Inferior parietal cortex (tissue), 1 donor: ENCODE measurements at regions not wholly inside any gene's neighbourhood (a gene's known extent, or its start where the extent isn't known, plus 50 kb on each side); places are given as distances from the start of the nearest gene placed in this dataset.

Source experiments
- DNase-seq: peaks from one replicate; pipeline ENCODE4 v3.0.0-alpha.2; 2016; ENCODE audit errors: extremely low spot score

DNA sequence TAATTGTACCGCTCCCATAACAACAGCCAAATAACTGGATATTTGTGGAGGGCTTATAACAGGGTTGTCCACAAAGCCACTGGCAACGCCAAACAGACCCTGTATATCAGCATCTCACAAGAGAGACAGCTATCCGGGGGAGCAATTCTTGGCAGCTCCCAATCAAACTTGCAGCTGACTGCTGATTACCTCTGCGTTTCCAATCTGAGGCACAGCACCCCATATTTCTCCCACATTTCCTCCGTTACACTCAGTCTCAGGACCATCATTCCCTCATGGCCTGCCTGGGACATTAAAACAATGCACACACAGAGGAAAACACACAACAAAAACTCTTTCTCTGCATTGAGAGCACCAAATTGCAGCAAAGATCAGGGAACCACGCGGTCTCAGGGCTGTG, 67.8 kb upstream of the SDK1 start:
- no peak for DNase-seq

DNA sequence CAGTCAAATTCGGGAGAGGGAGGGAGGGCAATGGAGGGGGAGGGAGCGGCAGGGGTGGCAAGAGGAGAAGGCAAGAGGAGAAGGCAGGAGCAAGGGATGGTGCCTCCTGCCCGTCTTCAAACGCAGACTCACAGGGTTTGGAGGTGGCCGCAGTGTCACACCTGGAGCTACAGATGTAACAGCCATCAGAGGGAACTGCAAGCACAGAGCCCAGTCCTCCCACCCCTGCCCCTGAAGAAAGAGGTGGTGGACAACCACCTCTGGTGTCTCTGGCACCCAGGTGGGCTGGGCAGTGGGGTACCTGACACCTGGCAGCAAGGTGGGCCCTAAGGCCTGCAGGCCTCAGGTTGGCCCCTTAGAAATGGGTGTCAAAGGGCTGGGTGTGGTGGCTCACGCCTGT, 67.0 kb upstream of the SDK1 start:
- DNase-seq = no peak

DNA sequence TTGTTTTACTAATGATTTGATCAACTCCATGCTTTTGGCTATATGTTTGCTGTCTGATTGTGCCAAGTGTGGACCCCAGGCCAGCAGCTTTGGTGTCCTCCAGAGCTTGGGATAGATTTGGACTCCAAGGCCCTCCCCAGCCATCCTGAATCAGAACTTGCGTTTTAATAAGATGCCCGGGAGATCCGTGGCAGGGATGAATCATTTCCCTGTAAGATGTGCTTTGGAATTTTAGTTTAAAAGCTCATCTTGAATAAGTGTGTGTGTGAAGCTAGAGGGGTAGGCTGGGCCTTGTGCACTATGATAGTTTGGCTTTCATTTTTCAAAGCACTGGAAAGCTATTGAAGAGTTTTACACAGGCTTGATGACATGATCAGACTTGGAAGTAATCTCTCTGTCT, 66.2 kb upstream of the SDK1 start:
- no peak for DNase-seq

DNA sequence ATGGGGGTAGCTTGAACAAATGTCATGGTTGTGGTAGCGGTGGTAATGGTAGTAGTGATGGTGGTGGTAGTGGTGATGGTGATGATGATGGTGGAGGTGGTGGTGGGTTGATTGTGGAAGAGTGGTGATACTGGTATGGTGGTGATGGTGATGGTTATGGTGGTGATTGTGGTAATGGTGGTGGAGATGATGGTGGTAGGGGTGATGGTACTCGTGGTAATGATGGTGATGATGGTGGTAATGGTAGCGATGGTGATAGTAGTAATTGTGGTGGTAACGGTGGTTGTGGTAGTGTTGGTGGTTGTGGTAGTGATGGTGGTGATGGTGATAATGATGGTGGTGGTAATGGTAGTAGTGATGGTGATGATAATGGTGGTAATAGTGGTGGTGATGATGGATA, 65.7 kb upstream of the SDK1 start:
- DNase-seq = no peak

DNA sequence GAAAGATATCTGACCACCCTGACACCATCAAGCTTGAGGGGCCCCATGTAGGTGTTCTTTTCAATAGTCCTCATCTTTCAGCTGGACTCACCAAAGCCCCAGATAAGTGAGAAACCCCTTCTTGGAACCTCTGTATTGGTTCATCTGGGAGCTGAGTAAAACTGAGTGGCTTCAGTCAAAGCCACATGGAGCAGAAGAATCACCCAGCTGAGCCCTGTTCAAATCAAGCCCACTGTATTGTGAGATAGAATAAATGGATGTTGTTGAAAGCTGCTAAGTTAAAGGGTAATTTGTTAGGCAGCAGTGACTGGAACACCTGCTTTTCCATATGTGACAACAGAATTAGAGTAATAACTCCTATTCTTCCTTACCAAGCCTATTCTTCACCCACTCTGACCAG, 64.8 kb upstream of the SDK1 start:
- no peak for DNase-seq

DNA sequence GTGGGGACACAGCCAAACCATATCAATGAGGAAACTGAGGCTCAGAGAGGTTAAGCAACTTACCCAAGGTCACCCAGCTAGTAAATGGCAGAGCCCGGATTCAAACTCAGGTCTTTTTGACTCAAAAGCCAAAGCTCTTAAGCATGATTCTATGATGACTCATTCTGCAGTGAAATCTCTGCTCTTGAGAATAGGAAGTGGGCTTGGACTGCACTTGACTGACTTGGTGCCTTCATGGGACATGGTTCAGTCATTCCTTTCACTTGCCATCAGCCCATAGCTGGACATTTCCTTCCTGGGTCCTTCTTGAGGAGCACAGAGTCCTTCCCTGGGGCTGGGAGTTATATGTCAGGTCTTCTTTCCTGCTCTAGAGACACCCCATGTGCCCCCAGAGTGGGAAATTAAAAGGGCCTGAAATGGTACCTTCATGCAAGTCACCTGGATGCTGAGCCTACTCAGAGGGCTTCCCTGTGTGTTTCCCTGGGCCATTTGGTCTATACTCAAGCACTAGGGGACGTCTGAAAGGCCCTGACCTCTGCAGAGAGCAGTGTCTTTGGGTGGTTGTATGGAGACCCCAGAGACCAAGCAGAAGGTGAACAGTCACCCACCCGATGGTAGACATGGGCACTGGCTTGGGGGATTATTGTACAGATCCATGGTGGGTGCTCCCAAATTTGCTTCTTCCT, 62.4 kb upstream of the SDK1 start:
- no peak for DNase-seq

DNA sequence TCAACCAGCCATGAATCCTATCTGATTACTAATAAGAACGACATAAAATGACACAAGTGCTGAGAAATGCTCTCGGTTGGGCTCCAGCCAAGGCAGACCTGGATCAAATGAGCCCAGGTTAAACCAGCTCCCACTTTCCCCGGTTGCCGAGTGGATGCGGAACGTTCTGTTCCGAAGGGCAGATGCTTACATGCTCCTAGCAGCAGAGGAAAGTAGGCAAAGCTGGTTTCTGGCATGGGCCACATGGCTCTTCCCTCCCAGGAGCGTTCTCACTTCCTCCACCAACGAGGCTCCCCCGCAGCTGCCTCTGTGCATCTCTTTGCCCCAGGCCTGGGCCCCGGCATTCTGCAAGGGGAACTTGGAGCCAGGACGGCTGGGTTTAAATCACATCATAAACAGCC, 61.8 kb upstream of the SDK1 start:
- DNase-seq = no peak

DNA sequence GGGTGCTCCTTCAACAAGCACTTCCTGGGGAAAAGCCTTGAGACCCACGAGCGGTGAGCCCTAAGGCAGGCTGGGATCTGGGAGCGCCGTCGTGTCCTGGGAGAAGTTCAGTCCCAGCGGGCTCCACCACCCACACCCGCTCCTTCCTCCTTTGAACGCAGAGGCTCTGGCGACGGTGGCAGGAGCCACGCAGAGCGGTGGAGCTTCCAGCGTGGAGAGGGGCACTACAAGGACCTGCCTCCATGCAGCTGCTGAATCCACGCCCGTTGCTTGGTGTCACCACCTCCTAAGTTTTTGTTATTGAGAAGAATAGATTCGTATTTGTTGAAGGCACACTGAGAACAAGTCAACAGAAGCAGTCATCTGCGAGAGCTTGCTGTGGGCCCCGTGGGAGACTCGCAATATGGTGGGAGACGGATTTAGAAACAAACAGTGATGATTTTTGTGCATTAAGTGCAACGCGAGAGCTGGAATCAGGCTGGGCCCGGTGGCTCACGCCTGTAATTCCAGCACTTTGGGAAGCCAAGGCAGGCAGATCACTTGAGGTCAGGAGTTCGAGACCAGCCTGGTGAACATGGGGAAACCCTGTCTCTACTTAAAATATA, 60.1 kb upstream of the SDK1 start:
- DNase-seq = no peak

DNA sequence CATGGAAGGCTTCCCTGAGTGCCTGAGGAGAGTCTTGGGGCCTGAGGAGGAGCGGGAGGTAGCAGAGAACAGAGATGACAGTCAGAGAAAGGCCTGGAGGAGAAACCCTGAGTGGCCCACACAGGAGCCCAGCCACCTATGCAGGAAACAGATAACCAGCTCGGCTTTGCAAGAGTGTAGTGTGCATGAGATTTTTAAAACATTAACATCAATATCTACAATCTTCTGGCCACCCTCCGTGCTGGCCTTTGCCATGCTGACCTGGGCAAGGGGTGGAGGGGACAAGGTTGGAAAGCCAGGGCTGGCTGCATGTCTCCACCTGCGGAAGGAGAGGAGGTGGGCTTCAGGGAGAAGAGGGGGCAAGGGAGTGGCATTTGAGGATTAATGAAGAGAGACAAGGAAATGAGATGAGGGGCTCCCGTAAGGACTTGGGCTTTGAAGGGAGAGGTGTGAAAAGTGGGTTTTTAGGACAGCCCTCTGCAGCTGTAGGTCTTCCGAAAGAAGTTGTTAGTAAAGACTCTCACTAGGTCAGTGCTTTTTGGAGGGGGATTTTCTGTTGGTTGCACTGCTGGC, 59.3 kb upstream of the SDK1 start:
- no peak for DNase-seq

DNA sequence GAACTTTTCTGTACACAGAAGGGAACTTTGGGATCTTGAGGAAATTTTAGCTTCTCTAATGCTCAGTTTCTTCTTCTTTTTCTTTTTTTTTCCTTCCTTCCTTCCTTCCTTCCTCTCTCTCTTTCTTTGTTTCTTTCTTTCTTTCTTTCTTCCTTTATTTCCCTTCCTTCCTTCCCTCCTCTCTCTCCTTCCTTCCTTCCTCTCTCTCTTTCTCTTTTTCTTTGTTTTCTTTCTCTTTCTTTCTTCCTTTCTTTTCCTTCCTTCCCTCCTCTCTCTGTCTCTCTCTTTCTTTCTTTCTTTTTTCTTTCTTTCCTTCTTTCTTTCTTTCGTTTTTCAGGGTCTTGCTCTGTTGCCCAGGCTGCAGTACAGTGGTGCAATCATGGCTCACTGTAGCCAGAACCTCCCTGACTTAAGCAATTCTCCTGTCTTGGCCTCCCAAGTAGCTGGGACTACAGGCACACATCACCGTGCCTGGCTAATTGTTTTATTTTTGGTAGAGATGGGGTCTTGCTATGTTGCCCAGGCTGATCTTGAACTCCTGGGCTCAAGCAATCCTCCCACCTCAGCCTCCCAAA, 58.6 kb upstream of the SDK1 start:
- DNase-seq = no peak

DNA sequence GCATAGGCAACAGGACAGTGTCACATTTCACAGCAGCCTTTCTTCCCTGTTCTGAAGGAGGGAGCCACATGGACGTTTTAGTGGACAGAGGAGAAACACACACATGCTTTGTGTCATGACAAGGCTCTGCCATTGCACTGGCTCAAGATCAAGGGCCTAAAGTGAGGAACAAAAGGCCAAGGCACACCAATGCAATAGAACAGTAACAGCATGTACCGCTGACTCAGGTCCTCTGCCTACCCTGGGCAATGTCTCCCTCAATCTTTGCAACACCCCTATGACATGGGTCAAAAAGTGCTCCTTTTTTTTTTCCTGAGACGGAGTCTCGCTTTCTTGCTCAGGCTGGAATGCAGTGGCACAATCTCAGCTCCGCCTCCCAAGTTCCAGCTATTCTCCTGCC, 57.8 kb upstream of the SDK1 start:
- DNase-seq = no peak

DNA sequence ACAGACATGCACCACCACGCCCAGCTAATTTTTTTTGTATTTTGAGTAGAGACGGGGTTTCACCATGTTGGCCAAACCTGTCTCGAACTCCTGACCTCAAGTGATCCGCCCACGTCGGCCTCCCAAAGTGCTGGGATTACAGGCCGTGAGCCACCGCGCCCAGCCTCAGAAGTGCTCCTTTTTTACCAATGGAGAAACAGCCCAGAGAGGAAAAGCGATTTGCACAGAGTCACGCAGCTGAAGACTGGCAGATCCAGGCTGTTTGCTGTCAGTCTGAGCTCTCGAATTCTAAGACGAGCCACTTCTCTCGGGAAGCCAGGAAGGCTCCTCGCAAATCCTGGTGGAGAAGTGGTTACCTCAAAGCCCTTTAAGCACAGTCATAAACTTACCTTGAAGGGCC, 57.4 kb upstream of the SDK1 start:
- no peak for DNase-seq

DNA sequence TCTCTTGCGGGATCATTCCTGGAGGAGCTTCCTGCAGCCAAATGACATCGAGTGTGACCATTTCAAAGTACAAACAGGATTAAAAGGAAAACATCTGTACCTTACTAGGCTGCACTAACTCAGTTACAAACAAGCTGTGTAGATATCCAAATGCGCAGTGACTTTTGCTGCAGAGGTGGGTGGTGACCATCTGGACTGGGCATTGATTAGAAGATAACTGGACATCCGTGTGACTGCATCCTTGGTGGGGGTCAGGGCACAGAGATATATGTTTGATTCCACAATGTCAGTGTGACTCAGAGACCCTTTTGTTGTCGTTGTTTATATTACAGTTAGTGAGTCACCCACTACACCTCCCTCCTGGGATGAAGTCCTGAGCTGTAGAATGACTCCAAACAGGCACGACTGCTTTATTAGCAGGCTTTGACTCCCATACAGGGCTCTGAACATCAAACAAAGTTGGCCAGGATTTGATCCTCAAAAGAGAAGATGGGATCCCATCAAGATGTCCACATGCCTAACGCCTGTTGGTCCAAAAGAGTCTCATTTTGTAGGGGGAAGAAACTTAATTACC, 56.7 kb upstream of the SDK1 start:
- no peak for DNase-seq

DNA sequence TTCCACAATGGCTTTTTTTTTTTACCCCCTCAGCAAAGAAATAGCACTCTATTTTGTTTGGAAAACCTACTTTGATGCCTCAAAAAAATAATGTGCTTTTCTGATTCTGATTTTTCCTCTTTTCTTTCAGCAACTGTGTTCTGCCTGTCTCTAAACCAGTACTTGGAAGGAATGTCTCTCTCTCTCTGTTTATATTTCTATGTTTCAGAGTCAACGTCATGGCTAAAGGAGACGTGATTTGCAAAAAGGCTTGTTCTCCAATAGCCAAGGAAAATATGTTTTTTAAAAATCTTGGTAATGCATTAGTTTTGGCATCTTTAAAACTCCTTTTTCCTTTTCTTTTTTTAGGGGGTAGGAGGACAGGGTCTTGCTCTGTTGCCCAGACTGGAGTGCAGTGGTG, 56.0 kb upstream of the SDK1 start:
- no peak for DNase-seq

DNA sequence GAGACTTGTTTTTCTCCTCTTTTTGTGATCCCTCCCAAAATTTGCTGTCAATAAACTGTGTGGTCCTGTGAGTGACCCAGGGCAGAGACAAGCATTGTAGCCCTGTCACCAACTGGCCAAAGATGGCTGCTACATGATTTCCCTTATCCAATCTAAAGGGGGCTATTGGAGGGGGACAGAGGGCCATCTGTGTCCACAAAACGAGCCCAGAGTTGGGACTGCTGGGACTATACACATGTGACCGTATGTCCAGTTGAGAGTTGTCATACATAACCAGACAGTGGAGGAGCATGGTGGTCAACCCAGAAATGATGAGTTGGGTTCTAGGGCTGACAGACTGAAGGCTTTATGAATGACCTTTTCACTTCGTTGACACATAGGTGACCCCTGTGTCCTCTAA, 55.3 kb upstream of the SDK1 start:
- DNase-seq = no peak

DNA sequence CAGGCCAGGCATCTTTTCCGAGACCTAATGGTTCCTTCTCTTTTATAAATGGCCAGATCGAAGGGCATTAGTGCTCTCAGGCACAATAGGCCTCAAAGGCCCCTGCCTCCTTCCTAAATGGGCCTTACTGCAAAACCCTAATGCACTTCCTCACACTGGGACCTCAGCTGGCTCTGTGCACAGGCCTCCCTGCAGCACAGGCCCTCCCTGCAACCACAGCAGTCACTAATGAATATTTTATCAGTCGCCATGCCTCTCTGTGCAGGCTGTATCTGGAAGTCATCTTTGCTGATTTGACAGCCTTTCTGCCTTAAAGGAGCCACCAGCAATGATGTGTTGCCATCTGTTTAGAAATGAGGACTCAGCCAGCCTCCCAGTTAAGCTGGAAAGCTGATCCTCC, 54.9 kb upstream of the SDK1 start:
- no peak for DNase-seq

DNA sequence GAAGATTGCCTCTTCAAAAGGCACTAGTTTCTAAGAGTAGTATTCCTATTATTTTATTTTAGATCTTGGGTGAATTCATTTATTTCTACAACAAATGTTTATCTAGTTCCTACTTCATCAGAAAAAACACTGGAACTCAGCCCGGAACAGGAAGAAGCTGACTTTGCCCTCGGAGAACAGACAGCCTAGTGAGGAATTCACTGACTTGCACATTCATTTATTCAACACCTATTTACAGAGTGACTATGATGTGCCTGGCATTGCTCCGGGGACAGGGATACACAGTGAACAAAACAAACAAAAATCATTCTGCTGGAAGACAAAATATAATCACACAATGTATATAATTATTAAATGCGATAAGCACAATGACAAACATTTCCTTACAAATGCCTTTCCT, 54.4 kb upstream of the SDK1 start:
- DNase-seq = no peak

DNA sequence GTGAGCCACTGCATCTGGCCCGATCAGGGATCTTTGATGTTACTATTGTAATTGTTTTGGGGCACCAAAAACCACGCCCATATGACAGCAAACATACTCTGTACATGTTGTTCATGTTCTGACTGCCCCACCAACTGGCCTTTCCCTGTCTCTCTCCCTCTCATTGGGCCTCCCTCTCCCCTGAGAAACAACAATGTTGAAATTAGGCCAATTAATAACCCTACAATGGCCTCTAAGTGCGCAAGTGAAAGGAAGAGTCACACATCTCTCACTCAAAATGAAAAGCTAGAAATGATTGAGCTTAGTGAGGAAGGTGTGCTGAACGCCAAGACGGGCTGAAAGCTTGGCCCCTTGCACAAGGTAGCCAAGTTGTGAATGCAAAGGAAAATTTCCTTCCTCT, 50.3 kb upstream of the SDK1 start:
- DNase-seq = no peak
